ENCODE measurements at regions not wholly inside any gene's neighbourhood (a gene's known extent, or its start where the extent isn't known, plus 50 kb on each side); places are given as distances from the start of the nearest gene placed in this dataset.
"Not testable (repeated sequence)": the region's sequence is repeated elsewhere in the genome, so short reads cannot be mapped to it uniquely, and the experiment has no call there.

- DNase-seq = no peak
These were observed 2129.8 kb downstream of the NCAM2 start for GRCh38 chr21:23127973-23128372.

- DNase-seq = no peak
These were observed 2132.1 kb downstream of the NCAM2 start for GRCh38 chr21:23130308-23130707.

GRCh38 chr21:23131177-23131576 lies 2133.0 kb downstream of the NCAM2 start:
- no peak for DNase-seq

GRCh38 chr21:23138797-23139196 lies 2140.6 kb downstream of the NCAM2 start:
- DNase-seq = no peak

- no peak for DNase-seq
These were observed 2153.9 kb downstream of the NCAM2 start for GRCh38 chr21:23152130-23152529.

- not testable (repeated sequence) for DNase-seq
These were observed 2155.6 kb downstream of the NCAM2 start for GRCh38 chr21:23153842-23154241.

- no peak for DNase-seq
These were observed 2157.1 kb downstream of the NCAM2 start for GRCh38 chr21:23155281-23155680.

GRCh38 chr21:23160914-23161313 lies 2162.7 kb downstream of the NCAM2 start:
- no peak for DNase-seq

- no peak for DNase-seq
These were observed 2164.2 kb downstream of the NCAM2 start for GRCh38 chr21:23162198-23162946.

Measured in NCI-H2107 (cell line).